HEK293T (cell line): ENCODE measurements at regions not wholly inside any gene's neighbourhood (a gene's known extent, or its start where the extent isn't known, plus 50 kb on each side); places are given as distances from the start of the nearest gene placed in this dataset.

Experiments
- ARNT ChIP-seq: fragments of 450-650 bp; IDR thresholded peaks from 2 replicates; pipeline ENCODE4 v1.6.1; 2017; ENCODE audit warnings: mild to moderate bottlenecking
- BHLHE40 ChIP-seq: fragments of 450-650 bp; IDR thresholded peaks from 2 replicates; pipeline ENCODE4 v1.6.1; 2016; ENCODE audit warnings: mild to moderate bottlenecking, moderate library complexity, borderline replicate concordance
- CTBP1 ChIP-seq: fragments of 450-650 bp; IDR thresholded peaks from 2 replicates; pipeline ENCODE4 v1.6.1; 2016; ENCODE audit warnings: borderline replicate concordance
- FOXA1 ChIP-seq: fragments of 450-650 bp; IDR thresholded peaks from 2 replicates; pipeline ENCODE4 v1.6.1; 2016; ENCODE audit warnings: mild to moderate bottlenecking
- FOXK2 ChIP-seq: fragments of 450-650 bp; IDR thresholded peaks from 2 replicates; pipeline ENCODE4 v1.6.1; 2016; ENCODE audit warnings: mild to moderate bottlenecking
- FOXM1 ChIP-seq: fragments of 450-650 bp; IDR thresholded peaks from 2 replicates; pipeline ENCODE4 v1.6.1; 2017; ENCODE audit warnings: mild to moderate bottlenecking, borderline replicate concordance
- HDGF ChIP-seq: fragments of 450-650 bp; IDR thresholded peaks from 2 replicates; pipeline ENCODE4 v1.6.1; 2017; ENCODE audit warnings: antibody characterized with exemption, borderline replicate concordance
- L3MBTL2 ChIP-seq: fragments of 450-650 bp; conservative IDR thresholded peaks from 2 replicates; pipeline ENCODE4 v1.6.1; 2016; ENCODE audit warnings: mild to moderate bottlenecking
- NFRKB ChIP-seq: fragments of 450-650 bp; IDR thresholded peaks from 2 replicates; pipeline ENCODE4 v1.6.1; 2016; ENCODE audit warnings: mild to moderate bottlenecking, moderate library complexity
- SP1 ChIP-seq: fragments of 450-650 bp; IDR thresholded peaks from 2 replicates; pipeline ENCODE4 v1.6.1; 2017
- SUZ12 ChIP-seq: fragments of 450-650 bp; IDR thresholded peaks from 2 replicates; pipeline ENCODE4 v1.6.1; 2016; ENCODE audit warnings: mild to moderate bottlenecking
- TARDBP ChIP-seq: fragments of 450-650 bp; IDR thresholded peaks from 2 replicates; pipeline ENCODE4 v1.6.1; 2016
- ZNF384 ChIP-seq: fragments of 450-650 bp; IDR thresholded peaks from 2 replicates; pipeline ENCODE4 v1.6.1; 2016

GRCh38 chr6:19895866-19896692 lies 58.9 kb downstream of the ID4 start:
- no peak for TF ChIP-seq FOXM1
- no peak for TF ChIP-seq FOXK2
- no peak for TF ChIP-seq L3MBTL2
- no peak for TF ChIP-seq SP1
- no peak for TF ChIP-seq SUZ12
- TF ChIP-seq FOXA1, result no peak
- TF ChIP-seq BHLHE40, result no peak
- no peak for TF ChIP-seq CTBP1
- no peak for TF ChIP-seq HDGF
- no peak for TF ChIP-seq ZNF384
- no peak for TF ChIP-seq NFRKB
- TF ChIP-seq TARDBP, result no peak
- no peak for TF ChIP-seq ARNT
